ENCODE measurements at regions not wholly inside any gene's neighbourhood (a gene's known extent, or its start where the extent isn't known, plus 50 kb on each side); places are given as distances from the start of the nearest gene placed in this dataset.

DNA sequence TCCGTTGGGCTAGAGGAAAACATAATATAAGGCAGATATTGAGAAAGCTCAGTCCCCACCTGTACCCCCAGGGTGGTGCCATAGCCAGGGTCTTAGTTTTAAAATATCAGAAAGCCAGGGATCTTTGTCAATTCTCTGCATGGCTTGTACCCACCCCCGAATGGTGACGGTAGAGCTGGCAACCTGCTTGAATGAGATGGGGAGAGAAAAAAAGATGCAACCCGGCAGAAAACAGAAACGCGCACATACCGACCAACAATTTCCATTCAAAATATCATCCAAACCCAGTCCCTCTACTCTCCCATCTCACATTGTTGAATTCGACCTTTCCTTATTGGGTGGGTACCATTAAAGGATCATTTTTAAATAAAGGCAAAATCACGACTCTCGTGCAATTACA, 543.9 kb downstream of the MIAT start:
- H3K4ac ChIP-seq (replicated peaks; ENCODE audit: insufficient read length, low read depth, low read length), result no peak overlapping the region
- no peak overlapping the region for H4K5ac ChIP-seq (ENCODE audit: insufficient read length, low read depth, low read length)
- H3K56ac ChIP-seq (replicated peaks; ENCODE audit: insufficient read length, low read depth, low read length), result no peak overlapping the region
- peaks cover 1% of the 10 kb centered on the region; the same call in 1 of the 2 replicates for H3K23me2 ChIP-seq (ENCODE audit: low read depth, low read length)
- WGBS, 2 experiments (ENCODE audit: extremely low coverage in 1 of 2, insufficient coverage in 1 of 2, insufficient read length in 1 of 2, insufficient replicate concordance in 2 of 2, low coverage in 1 of 2, low lambda C conversion rate in 2 of 2, missing lambda C conversion rate in 1 of 2), result 78 to 100% methylated on average over 1 to 10 of the region's 10 CpGs
- H3K79me1 ChIP-seq (ENCODE audit: low read depth, low read length), result no peaks in the 10 kb centered on the region
- DNase-seq (ENCODE audit: low read depth in 1 of 2, low spot score in 2 of 2), result no peak
- H2BK15ac ChIP-seq (ENCODE audit: low read length), result no peak overlapping the region
- H4K91ac ChIP-seq (replicated peaks; ENCODE audit: insufficient read length, low read length), result no peak overlapping the region
- peaks cover 0 to 2% (median 0%) of the 10 kb centered on the region in 4 experiments; a peak in 1 of 7 replicates for H3K27me3 ChIP-seq (replicated peaks in 1 of 4; ENCODE audit: control insufficient read depth in 3 of 4, extremely low read depth in 1 of 4, insufficient read depth in 3 of 4, low read length in 3 of 4)
- H2AFZ ChIP-seq (ENCODE audit: low read length), result no peak overlapping the region
- H2BK120ac ChIP-seq (replicated peaks; ENCODE audit: low read depth, low read length), result no peak overlapping the region
- H3K36me3 ChIP-seq (ENCODE audit: control insufficient read depth in 2 of 4, insufficient read depth in 4 of 4, low read length in 3 of 4), result no peaks in the 10 kb centered on the region
- H3K23ac ChIP-seq (ENCODE audit: insufficient read length), result no peak overlapping the region
- no peaks in the 10 kb centered on the region for H3K79me2 ChIP-seq (ENCODE audit: control insufficient read depth in 1 of 2, insufficient read depth in 2 of 2, low read length in 2 of 2)
- CTCF ChIA-PET (ENCODE audit: partially characterized antibody), result no interaction called here
- no peak overlapping the region for H3K18ac ChIP-seq (ENCODE audit: extremely low read depth, low read length)
- no peak overlapping the region for H2BK12ac ChIP-seq (ENCODE audit: low read depth, low read length)
- no peaks in the 10 kb centered on the region for H4K20me1 ChIP-seq (replicated peaks in 1 of 2; ENCODE audit: control insufficient read depth in 1 of 2, insufficient read depth in 2 of 2, low read length in 2 of 2)
- H2BK20ac ChIP-seq (ENCODE audit: low read length), result no peak overlapping the region
- no peak overlapping the region for H3K14ac ChIP-seq (ENCODE audit: insufficient read length)
- no peak overlapping the region for H2AK5ac ChIP-seq (ENCODE audit: low read depth, low read length)
- H3K27ac ChIP-seq (ENCODE audit: low read depth, low read length), result no peak overlapping the region
- TF ChIP-seq CBX5 (IDR thresholded peaks at IDR 0.05; ENCODE audit: low read depth, low read length) (no peak), PHF8 (conservative IDR thresholded peaks at IDR 0.05; ENCODE audit: low read depth, low read length) (no peak), KDM1A (IDR thresholded peaks at IDR 0.05; ENCODE audit: borderline replicate concordance, low read length) (no peak)
- no peak overlapping the region for H3K9ac ChIP-seq (replicated peaks in 1 of 4; ENCODE audit: extremely low read depth in 1 of 4, low read depth in 3 of 4, low read length in 3 of 4)
- H3K9me3 ChIP-seq (ENCODE audit: insufficient read depth in 2 of 2, low read depth in 1 of 2, low read length in 1 of 2), result no peaks in the 10 kb centered on the region
- POLR2A ChIA-PET (ENCODE audit: partially characterized antibody), result no interaction called here
- H3K4me1 ChIP-seq (replicated peaks in 1 of 4; ENCODE audit: control insufficient read depth in 3 of 4, insufficient read depth in 4 of 4, low read length in 3 of 4), result peaks cover 0 to 9% (median 7%) of the 10 kb centered on the region in 4 experiments; a peak in 6 of 7 replicates
- H3K4me2 ChIP-seq (ENCODE audit: insufficient read depth in 1 of 2, low read depth in 2 of 2, low read length in 2 of 2), result no peak overlapping the region
- H3K4me3 ChIP-seq (ENCODE audit: extremely low read depth in 1 of 4, insufficient read depth in 2 of 4, low read depth in 3 of 4, low read length in 4 of 4), result no peak overlapping the region
- H4K8ac ChIP-seq (ENCODE audit: extremely low read depth, insufficient read depth, low read length), result no peak overlapping the region
- no peak overlapping the region for H2BK5ac ChIP-seq (ENCODE audit: low read depth, low read length)
- FAIRE-seq, result no peak

All from H1 (cell line).